Uterus (tissue), 2 donors: ENCODE measurements at regions not wholly inside any gene's neighbourhood (a gene's known extent, or its start where the extent isn't known, plus 50 kb on each side); places are given as distances from the start of the nearest gene placed in this dataset.

Experiments
- POLR2A ChIP-seq, 2 donors: fragments of 450-650 bp; IDR thresholded peaks; one replicate each; pipeline ENCODE4 v1.6.1; 2016; ENCODE audit warnings: antibody characterized with exemption in 2 of 2, mild to moderate bottlenecking in 1 of 2, moderate library complexity in 1 of 2
- TF ChIP-seq, protein P1 (sequence below), 4 experiments: fragments of 200-600 bp in 2 of 4; fragments of 450-650 bp in 2 of 4; sonication (generic) in 2 of 4; IDR thresholded peaks; one replicate each; pipeline ENCODE4 v1.5.1; 2016 to 2019; ENCODE audit warnings: antibody characterized with exemption in 4 of 4, mild to moderate bottlenecking in 2 of 4, moderate library complexity in 1 of 4

DNA sequence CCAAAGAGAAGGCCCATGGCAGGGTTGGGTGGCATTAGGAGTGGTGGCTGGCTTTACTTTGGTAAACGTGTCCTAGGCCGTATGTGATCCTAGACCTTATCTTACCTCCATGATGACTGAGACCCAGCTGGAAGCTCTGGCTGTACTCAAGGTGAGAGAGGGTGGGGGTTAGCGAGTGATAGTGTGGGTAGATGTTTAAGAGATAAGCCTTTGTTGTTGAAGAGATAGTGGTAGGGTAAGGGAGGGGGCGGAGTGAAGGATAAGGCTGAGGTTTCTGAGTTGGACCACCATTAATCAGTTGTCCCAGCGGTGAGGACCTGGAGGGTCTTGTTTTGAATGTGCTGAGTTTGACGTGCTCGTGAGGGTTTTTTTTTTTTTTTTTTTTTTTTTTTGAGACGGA is 61.5 kb upstream of the ULK4 start:
- TF ChIP-seq, protein P1, sequence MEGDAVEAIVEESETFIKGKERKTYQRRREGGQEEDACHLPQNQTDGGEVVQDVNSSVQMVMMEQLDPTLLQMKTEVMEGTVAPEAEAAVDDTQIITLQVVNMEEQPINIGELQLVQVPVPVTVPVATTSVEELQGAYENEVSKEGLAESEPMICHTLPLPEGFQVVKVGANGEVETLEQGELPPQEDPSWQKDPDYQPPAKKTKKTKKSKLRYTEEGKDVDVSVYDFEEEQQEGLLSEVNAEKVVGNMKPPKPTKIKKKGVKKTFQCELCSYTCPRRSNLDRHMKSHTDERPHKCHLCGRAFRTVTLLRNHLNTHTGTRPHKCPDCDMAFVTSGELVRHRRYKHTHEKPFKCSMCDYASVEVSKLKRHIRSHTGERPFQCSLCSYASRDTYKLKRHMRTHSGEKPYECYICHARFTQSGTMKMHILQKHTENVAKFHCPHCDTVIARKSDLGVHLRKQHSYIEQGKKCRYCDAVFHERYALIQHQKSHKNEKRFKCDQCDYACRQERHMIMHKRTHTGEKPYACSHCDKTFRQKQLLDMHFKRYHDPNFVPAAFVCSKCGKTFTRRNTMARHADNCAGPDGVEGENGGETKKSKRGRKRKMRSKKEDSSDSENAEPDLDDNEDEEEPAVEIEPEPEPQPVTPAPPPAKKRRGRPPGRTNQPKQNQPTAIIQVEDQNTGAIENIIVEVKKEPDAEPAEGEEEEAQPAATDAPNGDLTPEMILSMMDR (IDR thresholded peaks at IDR 0.05), result no peak
- TF ChIP-seq POLR2A (IDR thresholded peaks at IDR 0.05), result no peak
